SJSA1 (cell line): ENCODE measurements at regions not wholly inside any gene's neighbourhood (a gene's known extent, or its start where the extent isn't known, plus 50 kb on each side); places are given as distances from the start of the nearest gene placed in this dataset.

Experiments
- DNase-seq, 2 experiments: peaks; one replicate each; pipeline ENCODE4 v3.0.0-alpha.2; 2015 to 2020; ENCODE audit warnings: low spot score in 2 of 2, low read depth in 1 of 2
- H3K27ac ChIP-seq: fragments of 250-450 bp; sonication (Bioruptor Pico); 2 replicates; pipeline ENCODE4 v1.5.1; 2020; ENCODE audit warnings: mild to moderate bottlenecking, moderate library complexity
- H3K27me3 ChIP-seq: fragments of 250-450 bp; sonication (Bioruptor Pico); replicated peaks from 2 replicates; pipeline ENCODE4 v1.5.1; 2020; ENCODE audit warnings: mild to moderate bottlenecking, moderate library complexity
- H3K36me3 ChIP-seq: fragments of 250-450 bp; sonication (Bioruptor Pico); 2 replicates; pipeline ENCODE4 v1.5.1; 2020; ENCODE audit warnings: mild to moderate bottlenecking
- H3K4me1 ChIP-seq: fragments of 250-450 bp; sonication (Bioruptor Pico); replicated peaks from 2 replicates; pipeline ENCODE4 v1.6.1; 2021; ENCODE audit warnings: mild to moderate bottlenecking
- H3K4me3 ChIP-seq: fragments of 250-450 bp; sonication (Bioruptor Pico); 2 replicates; pipeline ENCODE4 v1.5.1; 2020; ENCODE audit warnings: mild to moderate bottlenecking
- H3K9me3 ChIP-seq: fragments of 250-450 bp; sonication (Bioruptor Pico); replicated peaks from 2 replicates; pipeline ENCODE4 v1.5.1; 2020; ENCODE audit warnings: mild to moderate bottlenecking

GRCh38 chr4:62970846-62971245 is 1438.4 kb downstream of the TECRL start:
- H3K27ac ChIP-seq = no peak overlapping the region
- H3K4me3 ChIP-seq = no peak overlapping the region
- no peaks in the 10 kb centered on the region for H3K4me1 ChIP-seq
- H3K27me3 ChIP-seq = no peaks in the 10 kb centered on the region; the same call in 1 of the 2 replicates
- H3K9me3 ChIP-seq = 0 out of 2 replicates have a peak, but pooled peaks cover 2% of the 10 kb centered on the region
- H3K36me3 ChIP-seq = no peaks in the 10 kb centered on the region
- no peak for DNase-seq

GRCh38 chr4:62960415-62960814 is 1448.8 kb downstream of the TECRL start:
- Histone ChIP-seq H3K4me1 (no peaks in the 10 kb centered on the region), H3K9me3 (no peaks in the 10 kb centered on the region; the same call in 1 of the 2 replicates), H3K36me3 (no peaks in the 10 kb centered on the region), H3K4me3 (no peak overlapping the region), H3K27me3 (no peaks in the 10 kb centered on the region), H3K27ac (no peak overlapping the region)
- no peak for DNase-seq

DNA sequence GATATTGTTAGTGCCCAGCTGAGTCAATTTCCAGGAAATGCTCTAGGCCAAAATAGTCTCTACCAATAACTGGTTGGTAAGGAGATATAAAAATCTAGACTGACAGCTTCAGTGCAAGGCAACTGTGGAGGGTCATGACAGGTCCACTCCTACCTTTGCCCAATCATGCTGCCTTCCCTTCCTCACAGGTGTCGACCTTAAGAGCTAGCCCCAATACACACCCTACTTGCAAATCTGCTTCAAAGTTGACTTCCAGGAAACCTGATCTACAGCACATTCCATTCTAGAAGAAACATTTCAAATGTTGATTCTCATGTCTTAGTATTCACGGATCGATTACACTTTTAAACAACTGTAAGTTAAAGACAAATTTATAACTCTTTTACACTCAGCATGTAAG is 1455.5 kb downstream of the TECRL start:
- Histone ChIP-seq H3K27me3 (no peaks in the 10 kb centered on the region), H3K9me3 (no peaks in the 10 kb centered on the region; the same call in 1 of the 2 replicates), H3K4me3 (no peak overlapping the region), H3K4me1 (no peaks in the 10 kb centered on the region), H3K36me3 (no peaks in the 10 kb centered on the region), H3K27ac (no peak overlapping the region)
- DNase-seq = no peak

- Histone ChIP-seq H3K4me3 (no peak overlapping the region), H3K27me3 (no peaks in the 10 kb centered on the region), H3K9me3 (no peaks in the 10 kb centered on the region; the same call in 1 of the 2 replicates), H3K27ac (no peak overlapping the region), H3K4me1 (no peaks in the 10 kb centered on the region), H3K36me3 (no peaks in the 10 kb centered on the region)
- no peak for DNase-seq
These were observed 1456.9 kb downstream of the TECRL start for GRCh38 chr4:62952366-62952765.

- Histone ChIP-seq H3K36me3 (no peaks in the 10 kb centered on the region), H3K27me3 (no peaks in the 10 kb centered on the region), H3K9me3 (no peaks in the 10 kb centered on the region; the same call in 1 of the 2 replicates), H3K27ac (no peak overlapping the region), H3K4me3 (no peak overlapping the region), H3K4me1 (no peaks in the 10 kb centered on the region)
- no peak for DNase-seq
These were observed 1461.1 kb downstream of the TECRL start for GRCh38 chr4:62948108-62948507.

DNA sequence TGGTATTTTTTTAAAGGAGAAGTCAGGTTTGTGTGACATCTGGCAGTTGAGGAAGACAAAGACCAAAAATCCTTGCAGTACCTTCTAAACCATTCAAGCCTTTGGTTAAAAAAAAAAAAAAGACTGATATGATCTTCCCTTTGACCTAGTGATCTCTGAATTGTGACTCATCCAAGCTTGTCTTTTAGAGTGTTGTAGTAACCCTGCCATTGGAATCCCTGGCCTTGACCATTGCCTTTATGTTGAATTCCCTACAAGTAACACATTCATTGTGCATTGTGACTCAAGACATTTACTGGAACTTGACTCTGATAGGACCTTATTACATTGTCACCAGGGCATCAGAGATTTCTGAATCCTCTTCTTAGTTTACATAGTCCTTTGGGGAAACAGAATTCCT is 1469.0 kb downstream of the TECRL start:
- DNase-seq = no peak

DNA sequence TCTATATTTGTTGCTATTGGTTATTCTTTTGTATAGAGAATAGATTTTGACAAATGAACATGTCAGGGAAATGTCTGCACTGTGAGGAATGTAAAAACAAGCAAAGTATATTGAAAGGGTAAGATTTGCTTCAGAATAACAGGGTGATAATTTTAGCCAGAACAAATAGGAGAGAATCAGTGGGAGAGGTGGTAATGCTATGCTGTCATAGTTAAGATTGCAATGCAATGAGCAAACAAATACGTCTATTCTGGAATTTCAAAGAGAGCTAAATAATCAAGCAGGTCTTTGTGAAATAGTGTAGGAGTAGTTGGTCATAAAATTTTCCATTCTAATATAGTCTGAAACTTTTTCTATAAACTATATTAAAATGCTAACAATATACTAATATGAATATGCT is 1478.4 kb downstream of the TECRL start:
- no peaks in the 10 kb centered on the region for H3K36me3 ChIP-seq
- no peaks in the 10 kb centered on the region for H3K27me3 ChIP-seq
- no peak overlapping the region for H3K4me3 ChIP-seq
- no peak overlapping the region for H3K27ac ChIP-seq
- no peak for DNase-seq
- no peaks in the 10 kb centered on the region; the same call in 1 of the 2 replicates for H3K9me3 ChIP-seq
- H3K4me1 ChIP-seq = no peaks in the 10 kb centered on the region

More for the DNA sequence above, 1469.0 kb downstream of the TECRL start:
- no peaks in the 10 kb centered on the region for H3K4me1 ChIP-seq
- H3K9me3 ChIP-seq = no peaks in the 10 kb centered on the region
- no peaks in the 10 kb centered on the region for H3K36me3 ChIP-seq
- no peak overlapping the region for H3K27ac ChIP-seq
- no peaks in the 10 kb centered on the region for H3K27me3 ChIP-seq
- H3K4me3 ChIP-seq = no peak overlapping the region

DNA sequence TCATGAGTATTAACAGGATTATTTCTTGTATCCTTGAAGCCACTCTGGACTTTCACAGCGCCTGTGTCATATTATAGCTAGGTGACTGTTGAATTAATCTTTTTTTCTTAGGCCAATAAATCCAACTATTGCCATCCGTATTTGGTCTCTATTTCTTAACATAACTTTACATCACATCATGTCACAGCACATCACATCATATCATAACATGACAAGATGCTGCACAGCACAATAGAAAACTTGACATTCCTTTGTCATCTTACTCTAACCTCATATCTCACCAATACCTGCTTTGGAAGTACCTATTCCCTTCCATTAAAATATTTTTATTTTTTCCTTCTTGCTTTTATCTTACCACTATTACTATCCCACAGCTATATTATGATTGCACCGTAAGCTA is 1480.8 kb downstream of the TECRL start:
- Histone ChIP-seq H3K4me3 (no peak overlapping the region), H3K36me3 (no peaks in the 10 kb centered on the region), H3K9me3 (no peaks in the 10 kb centered on the region; the same call in 1 of the 2 replicates), H3K4me1 (no peaks in the 10 kb centered on the region), H3K27ac (no peak overlapping the region), H3K27me3 (no peaks in the 10 kb centered on the region)
- no peak for DNase-seq

GRCh38 chr4:62927574-62927973 is 1481.7 kb downstream of the TECRL start:
- no peak overlapping the region for H3K27ac ChIP-seq
- no peaks in the 10 kb centered on the region; the same call in 1 of the 2 replicates for H3K9me3 ChIP-seq
- H3K4me1 ChIP-seq = no peaks in the 10 kb centered on the region
- no peak for DNase-seq
- H3K36me3 ChIP-seq = no peaks in the 10 kb centered on the region
- no peak overlapping the region for H3K4me3 ChIP-seq
- H3K27me3 ChIP-seq = no peaks in the 10 kb centered on the region

GRCh38 chr4:62923783-62924182 is 1485.5 kb downstream of the TECRL start:
- Histone ChIP-seq H3K9me3 (no peaks in the 10 kb centered on the region; the same call in 1 of the 2 replicates), H3K27me3 (no peaks in the 10 kb centered on the region), H3K4me1 (no peaks in the 10 kb centered on the region), H3K36me3 (no peaks in the 10 kb centered on the region), H3K27ac (no peak overlapping the region), H3K4me3 (no peak overlapping the region)
- no peak for DNase-seq

DNA sequence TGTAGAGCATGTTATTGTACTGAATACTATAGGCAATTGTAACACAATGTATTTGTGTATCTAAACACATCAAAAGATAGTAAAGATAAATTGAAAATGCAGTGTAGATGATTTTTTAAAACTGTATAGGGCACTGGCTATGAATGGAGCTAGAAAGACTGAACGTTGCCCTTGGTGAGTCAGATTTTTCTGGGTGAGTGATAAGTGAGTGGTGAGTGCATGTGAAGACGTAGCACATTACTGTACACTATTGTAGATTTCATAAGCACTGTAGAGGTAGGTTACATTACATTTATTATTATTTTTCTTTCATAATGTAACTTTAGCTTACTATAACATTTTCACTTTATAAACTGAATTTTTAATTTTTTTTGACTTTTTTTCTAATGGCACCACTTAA is 1491.6 kb downstream of the TECRL start:
- H3K4me3 ChIP-seq = no peak overlapping the region
- H3K36me3 ChIP-seq = no peaks in the 10 kb centered on the region
- no peak overlapping the region for H3K27ac ChIP-seq
- H3K27me3 ChIP-seq = no peaks in the 10 kb centered on the region
- no peaks in the 10 kb centered on the region for H3K9me3 ChIP-seq
- H3K4me1 ChIP-seq = no peaks in the 10 kb centered on the region
- no peak for DNase-seq

DNA sequence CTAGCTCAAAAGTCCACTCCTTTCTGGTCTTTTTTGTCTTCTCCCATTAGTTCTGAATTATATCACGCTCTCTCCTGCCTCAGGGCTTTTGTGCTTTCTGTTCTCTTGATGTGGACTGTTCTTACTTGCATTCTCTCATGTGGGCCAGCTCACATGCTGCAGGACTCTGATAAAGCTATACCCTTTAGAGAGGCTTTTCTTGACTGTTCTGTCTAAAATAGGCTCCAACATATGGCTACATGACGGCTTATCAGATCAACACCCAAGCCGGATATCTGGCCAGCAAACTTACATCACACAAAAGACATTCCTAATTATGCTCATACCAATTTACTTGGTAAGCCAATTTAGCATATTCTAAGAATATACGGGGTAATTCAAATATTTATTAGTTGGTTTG is 1494.5 kb downstream of the TECRL start:
- H3K4me1 ChIP-seq = no peaks in the 10 kb centered on the region
- H3K4me3 ChIP-seq = no peak overlapping the region
- no peaks in the 10 kb centered on the region for H3K9me3 ChIP-seq
- no peaks in the 10 kb centered on the region for H3K27me3 ChIP-seq
- H3K36me3 ChIP-seq = no peaks in the 10 kb centered on the region
- DNase-seq = no peak
- no peak overlapping the region for H3K27ac ChIP-seq

DNA sequence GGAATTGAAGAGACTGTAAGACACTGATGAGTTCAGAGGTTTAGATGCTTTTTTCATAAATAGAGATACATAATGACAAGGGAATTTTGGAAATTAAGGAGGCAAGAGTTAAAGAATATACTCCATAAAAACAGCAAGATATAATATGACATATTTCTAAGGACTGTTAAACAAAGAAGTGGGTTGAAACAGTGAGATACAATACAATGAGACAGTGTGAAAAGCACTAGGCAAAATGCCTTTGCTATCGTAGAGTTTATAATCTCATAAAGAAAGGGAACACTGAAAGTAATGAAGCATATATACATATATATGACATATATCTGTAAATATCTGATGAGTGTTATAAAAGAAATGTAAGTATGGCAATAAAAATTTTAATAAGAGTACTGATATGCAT is 1496.2 kb downstream of the TECRL start:
- no peak for DNase-seq
- Histone ChIP-seq H3K36me3 (no peaks in the 10 kb centered on the region), H3K9me3 (no peaks in the 10 kb centered on the region), H3K4me1 (no peaks in the 10 kb centered on the region), H3K27me3 (no peaks in the 10 kb centered on the region), H3K4me3 (no peak overlapping the region), H3K27ac (no peak overlapping the region)

DNA sequence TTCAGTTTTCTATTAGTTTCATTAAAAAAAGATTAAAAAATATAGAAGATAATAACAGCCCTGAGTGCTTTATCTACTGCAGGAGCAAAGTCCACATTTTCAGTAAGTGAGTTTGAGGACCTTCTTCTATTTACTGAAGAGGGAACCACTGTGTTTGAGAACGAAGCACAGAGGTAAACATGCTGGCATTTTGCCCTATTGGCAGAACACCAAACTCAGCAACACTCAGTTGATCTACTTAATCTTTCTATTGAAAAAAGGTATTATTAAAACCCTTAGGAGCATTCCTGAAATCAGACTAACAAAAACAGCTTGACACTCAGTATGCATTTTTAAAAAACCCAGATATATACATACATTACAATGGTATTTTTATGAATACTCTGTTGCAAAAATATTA is 1496.7 kb downstream of the TECRL start:
- no peak overlapping the region for H3K27ac ChIP-seq
- H3K27me3 ChIP-seq = no peaks in the 10 kb centered on the region
- no peaks in the 10 kb centered on the region for H3K4me1 ChIP-seq
- DNase-seq = no peak
- no peak overlapping the region for H3K4me3 ChIP-seq
- H3K36me3 ChIP-seq = no peaks in the 10 kb centered on the region
- H3K9me3 ChIP-seq = no peaks in the 10 kb centered on the region

GRCh38 chr4:62909238-62909637 is 1500.0 kb downstream of the TECRL start:
- no peaks in the 10 kb centered on the region for H3K36me3 ChIP-seq
- no peak overlapping the region for H3K27ac ChIP-seq
- H3K27me3 ChIP-seq = no peaks in the 10 kb centered on the region
- no peaks in the 10 kb centered on the region for H3K9me3 ChIP-seq
- DNase-seq = no peak
- H3K4me1 ChIP-seq = no peaks in the 10 kb centered on the region
- no peak overlapping the region for H3K4me3 ChIP-seq
